A673 (cell line): ENCODE measurements at regions not wholly inside any gene's neighbourhood (a gene's known extent, or its start where the extent isn't known, plus 50 kb on each side); places are given as distances from the start of the nearest gene placed in this dataset.

Experiments
- BruUV-seq: library from RNA; stranded (reverse); fragments of 400-500 nt; replicated peaks from 2 replicates; lab custom pipeline; 2021; lab: Mats Ljungman, UMichigan
- CTCF ChIA-PET: fragments of 300-600 bp; sonication (Branson Sonifier 250); formaldehyde crosslinking; loops from one replicate; lab custom pipeline; 2022; ENCODE audit warnings: antibody characterized with exemption; lab: Charles Lee
- POLR2A ChIA-PET: fragments of 300-600 bp; sonication (Branson Sonifier 250); formaldehyde crosslinking; loops from one replicate; lab custom pipeline; 2022; ENCODE audit warnings: antibody characterized with exemption; ENCODE audit not compliant: low non-redundant PET; lab: Charles Lee
- DNase-seq: peaks from one replicate; pipeline ENCODE4 v3.0.0-alpha.2; 2015; ENCODE audit warnings: low spot score
- H3K27ac ChIP-seq: fragments of 200-600 bp; sonication (generic); 2 replicates; pipeline ENCODE4 v1.5.1; 2016; ENCODE audit warnings: mixed run types, low read depth, mild to moderate bottlenecking, mixed read lengths, antibody characterized with exemption, low read length; ENCODE audit not compliant: poor library complexity, severe bottlenecking
- H3K27me3 ChIP-seq: fragments of 200-600 bp; sonication (generic); replicated peaks from 2 replicates; pipeline ENCODE4 v1.6.1; 2017; ENCODE audit warnings: mixed run types, low read depth, mild to moderate bottlenecking, mixed read lengths, antibody characterized with exemption, low read length; ENCODE audit not compliant: insufficient read depth, poor library complexity
- H3K36me3 ChIP-seq: fragments of 200-600 bp; sonication (generic); 2 replicates; pipeline ENCODE4 v1.6.1; 2016; ENCODE audit warnings: mixed run types, mild to moderate bottlenecking, mixed read lengths, antibody characterized with exemption, low read length; ENCODE audit not compliant: insufficient read depth, poor library complexity, severe bottlenecking
- H3K4me1 ChIP-seq: fragments of 200-600 bp; sonication (generic); 2 replicates; pipeline ENCODE4 v1.6.1; 2017; ENCODE audit warnings: mixed run types, mild to moderate bottlenecking, mixed read lengths, antibody characterized with exemption, low read length; ENCODE audit not compliant: insufficient read depth, poor library complexity, severe bottlenecking
- H3K4me3 ChIP-seq: fragments of 200-600 bp; sonication (generic); 2 replicates; pipeline ENCODE4 v1.5.1; 2016; ENCODE audit warnings: low read depth, mixed run types, mild to moderate bottlenecking, mixed read lengths, low read length; ENCODE audit not compliant: poor library complexity, severe bottlenecking
- H3K9me3 ChIP-seq: fragments of 200-600 bp; sonication (generic); 2 replicates; pipeline ENCODE4 v1.6.1; 2016; ENCODE audit warnings: mixed run types, low read depth, mild to moderate bottlenecking, mixed read lengths, antibody characterized with exemption, low read length; ENCODE audit not compliant: poor library complexity, severe bottlenecking
- CTCF ChIP-seq: fragments of 300-800, 200-600 bp; sonication (generic); conservative IDR thresholded peaks from 2 replicates; pipeline ENCODE4 v1.5.1; 2017; ENCODE audit warnings: low read depth, mild to moderate bottlenecking, antibody characterized with exemption, low read length, moderate library complexity, mixed read lengths
- EZH2 ChIP-seq: fragments of 200-600 bp; sonication (generic); IDR thresholded peaks from 2 replicates; pipeline ENCODE4 v1.6.1; 2017; ENCODE audit warnings: borderline replicate concordance, low read depth, mild to moderate bottlenecking, mixed read lengths, antibody characterized with exemption, low read length; ENCODE audit not compliant: poor library complexity, severe bottlenecking
- intact Hi-C: fragments of 100-400 bp; cut with micrococcal nuclease; formaldehyde crosslinking; loops from one replicate; pipeline ENCODE4 v1.10.0; 2022; ENCODE audit not compliant: unreplicated experiment

DNA sequence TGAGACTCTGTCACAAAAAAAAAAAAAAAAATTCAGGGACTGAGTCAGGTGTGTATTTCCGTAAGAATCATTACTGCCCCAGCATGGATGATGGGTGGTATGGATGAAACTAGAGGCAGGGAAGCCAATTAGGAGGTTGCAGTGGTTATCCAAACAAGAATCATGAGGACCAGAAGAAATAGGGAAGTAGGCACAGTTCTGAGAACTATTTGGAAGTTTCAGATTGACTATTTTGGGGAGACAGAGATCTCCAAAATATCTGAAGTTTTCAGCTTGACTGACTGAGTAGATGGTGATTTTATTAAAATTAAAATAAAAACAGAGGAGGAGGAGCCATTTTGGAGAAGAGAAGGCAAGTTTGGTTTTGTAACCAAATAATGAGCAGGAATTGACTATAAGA lies 119.4 kb upstream of the NRBF2 start:
- no peaks in the 10 kb centered on the region for H3K4me1 ChIP-seq
- H3K9me3 ChIP-seq, result no peaks in the 10 kb centered on the region
- intact Hi-C loops, result no loop called here
- H3K27ac ChIP-seq, result no peak overlapping the region
- no peak for TF ChIP-seq EZH2
- TF ChIP-seq CTCF, result no peak
- POLR2A ChIA-PET, result no interaction called here
- H3K36me3 ChIP-seq, result no peaks in the 10 kb centered on the region
- CTCF ChIA-PET, result no interaction called here
- no peak overlapping the region for H3K4me3 ChIP-seq
- no peaks in the 10 kb centered on the region for H3K27me3 ChIP-seq
- BruUV-seq, result no TSS peak
- no peak for DNase-seq

DNA sequence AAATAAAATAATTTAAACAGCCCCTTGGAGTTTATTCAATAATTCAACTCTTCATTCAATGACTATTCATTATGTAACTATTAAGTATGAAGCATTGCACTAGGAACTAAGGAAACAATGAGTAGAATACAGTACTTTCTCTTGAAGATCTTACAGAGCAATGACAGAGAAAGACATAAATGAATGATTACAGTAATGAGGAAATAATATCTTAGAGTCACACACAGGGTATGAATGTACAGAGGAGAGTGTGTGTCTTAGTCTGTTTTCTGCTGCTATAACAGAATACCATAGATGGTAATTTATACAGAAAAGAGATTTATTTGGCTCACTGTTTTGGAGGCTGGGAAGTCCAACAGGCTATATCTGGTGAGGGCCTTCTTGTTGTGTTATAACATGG lies 120.5 kb upstream of the NRBF2 start:
- ChIA-PET CTCF (no interaction called here), POLR2A (no interaction called here)
- TF ChIP-seq CTCF (no peak), EZH2 (no peak)
- no peak for DNase-seq
- Histone ChIP-seq H3K4me3 (no peak overlapping the region), H3K27ac (no peak overlapping the region), H3K9me3 (no peaks in the 10 kb centered on the region), H3K27me3 (no peaks in the 10 kb centered on the region), H3K4me1 (no peaks in the 10 kb centered on the region), H3K36me3 (no peaks in the 10 kb centered on the region)
- intact Hi-C loops, result no loop called here
- no TSS peak for BruUV-seq

- Histone ChIP-seq H3K36me3 (no peaks in the 10 kb centered on the region), H3K4me3 (no peak overlapping the region), H3K27ac (no peak overlapping the region), H3K9me3 (no peaks in the 10 kb centered on the region), H3K4me1 (no peaks in the 10 kb centered on the region), H3K27me3 (no peaks in the 10 kb centered on the region)
- BruUV-seq, result no TSS peak
- ChIA-PET CTCF (no interaction called here), POLR2A (no interaction called here)
- TF ChIP-seq CTCF, result no peak
- no peak for TF ChIP-seq EZH2
- DNase-seq, result no peak
- intact Hi-C loops, result no loop called here
Observed at GRCh38 chr10:63010203-63010602, 122.9 kb upstream of the NRBF2 start.
